ENCODE measurements at regions not wholly inside any gene's neighbourhood (a gene's known extent, or its start where the extent isn't known, plus 50 kb on each side); places are given as distances from the start of the nearest gene placed in this dataset.

- DNase-seq (ENCODE audit: low read depth), result no peak
These were observed 50.6 kb upstream of the GNAO1 start for GRCh38 chr16:56140645-56141044.

- no peak for DNase-seq (ENCODE audit: low read depth)
These were observed 54.0 kb upstream of the GNAO1 start for GRCh38 chr16:56137269-56137668.

GRCh38 chr16:56136256-56136655 lies 55.0 kb upstream of the GNAO1 start:
- no peak for DNase-seq (ENCODE audit: low read depth)

- DNase-seq (ENCODE audit: low read depth), result no peak
These were observed 56.5 kb upstream of the GNAO1 start for GRCh38 chr16:56134790-56135189.

GRCh38 chr16:56125922-56126321 lies 65.4 kb upstream of the GNAO1 start:
- DNase-seq (ENCODE audit: low read depth), result no peak

- DNase-seq (ENCODE audit: low read depth), result no peak
These were observed 69.0 kb upstream of the GNAO1 start for GRCh38 chr16:56122251-56122650.

- DNase-seq (ENCODE audit: low read depth), result no peak
These were observed 70.2 kb upstream of the GNAO1 start for GRCh38 chr16:56121156-56121500.

- no peak for DNase-seq (ENCODE audit: low read depth)
These were observed 70.7 kb upstream of the GNAO1 start for GRCh38 chr16:56120447-56121155.

GRCh38 chr16:56119133-56119532 lies 72.2 kb upstream of the GNAO1 start:
- DNase-seq (ENCODE audit: low read depth), result no peak

- DNase-seq (ENCODE audit: low read depth), result no peak
These were observed 74.7 kb upstream of the GNAO1 start for GRCh38 chr16:56116577-56116964.

GRCh38 chr16:56115817-56116576 lies 75.3 kb upstream of the GNAO1 start:
- no peak for DNase-seq (ENCODE audit: low read depth)

- no peak for DNase-seq (ENCODE audit: low read depth)
These were observed 78.1 kb upstream of the GNAO1 start for GRCh38 chr16:56113223-56113622.

GRCh38 chr16:56111100-56111499 lies 80.2 kb upstream of the GNAO1 start:
- DNase-seq (ENCODE audit: low read depth), result no peak

GRCh38 chr16:56109994-56110393 lies 81.3 kb upstream of the GNAO1 start:
- DNase-seq (ENCODE audit: low read depth), result no peak

- DNase-seq (ENCODE audit: low read depth), result no peak
These were observed 82.1 kb upstream of the GNAO1 start for GRCh38 chr16:56109205-56109604.

GRCh38 chr16:56108724-56109123 lies 82.6 kb upstream of the GNAO1 start:
- no peak for DNase-seq (ENCODE audit: low read depth)

GRCh38 chr16:56108056-56108471 lies 83.2 kb upstream of the GNAO1 start:
- DNase-seq (ENCODE audit: low read depth), result no peak

GRCh38 chr16:56106527-56106926 lies 84.8 kb upstream of the GNAO1 start:
- DNase-seq (ENCODE audit: low read depth), result no peak

GRCh38 chr16:56102906-56103305 lies 88.4 kb upstream of the GNAO1 start:
- no peak for DNase-seq (ENCODE audit: low read depth)

- no peak for DNase-seq (ENCODE audit: low read depth)
These were observed 89.1 kb upstream of the GNAO1 start for GRCh38 chr16:56102183-56102686.

GRCh38 chr16:56101480-56101879 lies 89.8 kb upstream of the GNAO1 start:
- no peak for DNase-seq (ENCODE audit: low read depth)

- DNase-seq (ENCODE audit: low read depth), result no peak
These were observed 94.0 kb upstream of the GNAO1 start for GRCh38 chr16:56097306-56097705.

- DNase-seq (ENCODE audit: low read depth), result no peak
These were observed 97.1 kb upstream of the GNAO1 start for GRCh38 chr16:56094231-56094630.

- no peak for DNase-seq (ENCODE audit: low read depth)
These were observed 98.2 kb upstream of the GNAO1 start for GRCh38 chr16:56093055-56093454.
